ENCODE measurements at regions not wholly inside any gene's neighbourhood (a gene's known extent, or its start where the extent isn't known, plus 50 kb on each side); places are given as distances from the start of the nearest gene placed in this dataset.

DNA sequence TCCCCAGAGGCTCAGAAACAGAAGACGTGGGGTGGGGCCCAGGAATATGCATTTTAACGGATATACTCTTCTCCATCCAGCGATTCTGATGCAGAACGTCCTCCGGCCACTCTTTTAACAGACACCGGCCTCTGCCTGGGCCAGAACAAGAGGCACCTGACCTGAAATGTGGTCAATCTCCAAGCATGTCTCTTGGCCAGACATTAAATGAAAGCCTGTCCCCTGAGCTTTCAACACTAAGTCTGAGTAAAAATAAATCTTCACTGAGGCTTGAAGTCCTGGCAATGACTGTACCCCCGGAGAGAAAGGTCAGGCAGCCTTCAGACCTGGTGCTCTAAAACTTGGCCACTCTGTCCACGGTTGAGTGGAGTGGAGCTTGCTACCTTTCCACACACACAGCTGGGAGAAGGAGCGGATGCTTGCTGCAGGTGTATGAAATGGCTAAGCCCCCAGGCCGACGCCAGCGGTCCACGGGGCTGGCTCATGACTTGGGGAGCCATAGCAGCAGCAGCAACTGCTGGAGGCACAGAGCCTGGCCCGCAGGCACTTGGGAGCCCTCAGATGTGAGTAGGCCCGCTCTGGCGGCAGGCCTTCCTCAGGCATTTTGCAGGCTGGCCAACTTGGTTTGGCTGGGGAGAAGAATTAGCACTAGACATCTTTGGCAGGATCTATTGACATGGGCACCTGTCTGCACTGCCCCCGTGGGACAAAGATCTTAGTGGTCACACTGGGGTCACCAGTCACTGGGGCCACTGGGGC, 79.7 kb downstream of the TMEM17 start:
- no peaks in the 10 kb centered on the region for H3K4me1 Mint-ChIP-seq
- H3K9me3 Mint-ChIP-seq: peaks cover 0 to 5% (median 0%) of the 10 kb centered on the region in 9 donors
- H3K27ac Mint-ChIP-seq: peak overlapping the region in 1 of 10 donors; percentile 43
- no peaks in the 10 kb centered on the region for H3K36me3 Mint-ChIP-seq
- DNase-seq (no peak), ATAC-seq (no peak)
- no peak overlapping the region for H3K4me3 Mint-ChIP-seq
- H3K27me3 Mint-ChIP-seq: no peaks in the 10 kb centered on the region
- POLR2A ChIA-PET: no interaction called here

DNA sequence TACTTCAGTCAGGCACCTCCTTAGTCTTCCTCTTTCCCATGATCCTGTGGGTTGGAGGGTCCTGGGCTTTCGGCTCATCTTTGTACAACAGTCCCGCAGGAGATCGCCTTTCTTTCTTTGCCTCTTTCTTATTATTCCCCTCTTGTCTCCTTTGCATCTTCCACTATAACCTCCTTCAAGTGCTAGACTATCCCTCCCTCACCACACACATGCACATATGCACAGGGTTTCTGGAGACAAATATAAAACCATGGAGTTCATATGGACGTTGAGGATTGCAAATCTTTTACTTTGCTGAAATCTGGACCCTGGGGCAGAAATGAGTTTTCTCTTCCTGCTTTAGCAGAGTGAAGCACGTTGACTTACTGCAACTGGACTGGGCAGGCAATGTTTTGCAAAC, 80.3 kb downstream of the TMEM17 start:
- DNase-seq: no peak
- H3K4me1 Mint-ChIP-seq: no peaks in the 10 kb centered on the region
- H3K4me3 Mint-ChIP-seq: no peak overlapping the region
- no peak for ATAC-seq
- H3K9me3 Mint-ChIP-seq: peaks cover 0 to 6% (median 0%) of the 10 kb centered on the region in 9 donors
- no peaks in the 10 kb centered on the region for H3K27me3 Mint-ChIP-seq
- no peak overlapping the region for H3K27ac Mint-ChIP-seq
- H3K36me3 Mint-ChIP-seq: no peaks in the 10 kb centered on the region
- POLR2A ChIA-PET: no interaction called here

DNA sequence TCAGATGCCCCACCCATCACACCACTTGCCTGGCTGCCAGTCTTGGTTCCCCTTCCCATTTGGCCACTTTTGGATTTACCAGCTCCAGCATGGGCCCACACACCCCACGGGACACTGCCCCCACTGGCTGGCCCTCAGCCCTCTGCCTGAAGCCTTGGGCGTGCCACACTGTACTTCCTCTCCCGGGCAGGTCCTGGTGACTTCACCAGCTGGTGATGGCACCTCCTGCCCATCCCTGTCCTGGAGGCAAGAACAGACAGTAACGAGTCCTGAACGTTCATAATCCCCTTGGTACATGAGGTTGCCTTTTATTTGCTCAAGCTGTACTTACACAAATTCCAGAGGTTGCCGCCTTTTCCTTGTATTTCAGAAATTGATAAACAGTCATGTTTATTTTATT, 81.1 kb downstream of the TMEM17 start:
- Mint-ChIP-seq H3K27me3 (no peaks in the 10 kb centered on the region), H3K4me1 (no peaks in the 10 kb centered on the region), H3K9me3 (peaks cover 0 to 7% (median 2%) of the 10 kb centered on the region in 9 donors), H3K27ac (no peak overlapping the region), H3K4me3 (no peak overlapping the region), H3K36me3 (no peaks in the 10 kb centered on the region)
- ATAC-seq (no peak), DNase-seq (no peak)
- POLR2A ChIA-PET: no interaction called here

DNA sequence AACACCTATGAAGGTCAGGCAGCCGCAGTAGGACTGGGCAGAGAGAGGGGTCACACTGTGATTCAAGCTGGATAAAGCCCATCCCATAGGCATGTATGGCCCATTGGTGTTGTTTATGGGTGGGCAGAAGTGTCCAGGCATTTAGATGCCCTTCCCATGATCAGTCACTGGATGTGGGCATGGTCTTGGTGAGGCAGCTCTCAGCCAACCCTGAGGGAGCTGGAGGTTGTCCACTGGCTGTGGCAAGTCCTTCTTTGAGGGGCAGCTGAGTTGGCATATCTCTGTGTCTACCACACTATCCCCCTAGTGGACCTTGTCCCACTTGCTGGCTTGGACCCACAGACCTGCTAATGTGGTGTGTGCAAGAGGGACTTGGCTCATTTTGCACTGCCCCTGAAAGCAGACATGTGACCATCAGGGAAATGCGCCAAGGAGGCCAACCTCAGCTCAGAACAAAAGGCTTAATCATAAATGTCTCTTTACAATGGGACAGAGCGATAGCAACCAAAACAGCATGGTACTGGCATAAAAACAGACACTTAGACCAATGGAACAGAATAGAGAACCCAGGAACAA, 82.0 kb downstream of the TMEM17 start:
- DNase-seq (no peak), ATAC-seq (no peak)
- H3K4me1 Mint-ChIP-seq: no peaks in the 10 kb centered on the region
- H3K36me3 Mint-ChIP-seq: peaks cover 0 to 5% (median 2%) of the 10 kb centered on the region in 3 donors
- no peaks in the 10 kb centered on the region for H3K27me3 Mint-ChIP-seq
- no peak overlapping the region for H3K27ac Mint-ChIP-seq
- H3K4me3 Mint-ChIP-seq: no peak overlapping the region
- POLR2A ChIA-PET: no interaction called here
- peaks cover 3 to 16% (median 7%) of the 10 kb centered on the region in 9 donors for H3K9me3 Mint-ChIP-seq

DNA sequence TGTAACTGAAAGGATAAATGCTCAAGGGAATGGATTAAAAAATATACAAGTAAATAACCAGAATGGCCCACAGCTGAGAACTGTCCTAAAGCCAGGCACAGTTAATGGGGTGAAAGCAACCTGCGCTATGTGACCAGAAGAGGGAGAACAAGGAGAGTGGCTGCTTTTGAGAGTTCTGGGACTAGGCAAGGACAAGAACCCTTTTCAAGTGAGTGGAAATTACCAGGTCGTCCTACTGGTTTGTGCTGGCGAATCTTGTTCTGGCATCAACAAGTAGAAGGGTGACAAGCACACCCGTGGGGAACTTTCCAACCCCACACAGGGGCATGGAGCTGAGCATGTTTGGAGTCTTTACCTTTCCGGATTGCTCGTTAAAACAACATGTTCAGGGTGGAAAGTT, 82.8 kb downstream of the TMEM17 start:
- Mint-ChIP-seq H3K4me3 (no peak overlapping the region), H3K4me1 (no peaks in the 10 kb centered on the region), H3K9me3 (peaks cover 3 to 19% (median 12%) of the 10 kb centered on the region in 9 donors), H3K27ac (no peak overlapping the region), H3K36me3 (peaks cover 0 to 5% (median 2%) of the 10 kb centered on the region in 3 donors), H3K27me3 (no peaks in the 10 kb centered on the region)
- DNase-seq: no peak
- POLR2A ChIA-PET: no interaction called here
- ATAC-seq: no peak

DNA sequence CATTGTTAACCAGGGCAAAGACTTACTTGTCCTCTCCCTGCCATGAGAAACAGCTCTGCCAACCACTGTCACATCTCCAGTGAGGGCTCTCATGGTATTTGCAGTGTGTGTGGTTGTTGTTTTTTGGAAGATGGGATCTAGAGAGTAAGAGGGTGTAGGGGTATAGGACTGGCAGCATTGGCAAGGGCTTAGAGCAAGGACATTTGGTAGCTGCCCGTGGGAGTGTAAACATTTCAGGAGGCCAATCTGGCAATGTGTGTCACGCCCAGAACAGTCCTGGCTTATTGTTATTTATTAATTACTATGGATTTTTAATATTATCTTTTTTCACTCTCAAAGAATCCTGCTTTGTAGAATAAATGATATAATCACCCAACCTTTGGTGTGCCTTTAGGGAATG, 90.5 kb downstream of the TMEM17 start:
- DNase-seq: no peak
- Mint-ChIP-seq H3K27ac (no peak overlapping the region), H3K4me1 (peaks cover 6 to 11% (median 9%) of the 10 kb centered on the region in 4 donors), H3K27me3 (peaks cover 0 to 2% (median 0%) of the 10 kb centered on the region in 5 donors), H3K36me3 (peaks cover 0 to 10% (median 2%) of the 10 kb centered on the region in 3 donors), H3K9me3 (peaks cover 3 to 20% (median 10%) of the 10 kb centered on the region in 9 donors), H3K4me3 (no peak overlapping the region)
- POLR2A ChIA-PET: no interaction called here
- ATAC-seq: no peak

DNA sequence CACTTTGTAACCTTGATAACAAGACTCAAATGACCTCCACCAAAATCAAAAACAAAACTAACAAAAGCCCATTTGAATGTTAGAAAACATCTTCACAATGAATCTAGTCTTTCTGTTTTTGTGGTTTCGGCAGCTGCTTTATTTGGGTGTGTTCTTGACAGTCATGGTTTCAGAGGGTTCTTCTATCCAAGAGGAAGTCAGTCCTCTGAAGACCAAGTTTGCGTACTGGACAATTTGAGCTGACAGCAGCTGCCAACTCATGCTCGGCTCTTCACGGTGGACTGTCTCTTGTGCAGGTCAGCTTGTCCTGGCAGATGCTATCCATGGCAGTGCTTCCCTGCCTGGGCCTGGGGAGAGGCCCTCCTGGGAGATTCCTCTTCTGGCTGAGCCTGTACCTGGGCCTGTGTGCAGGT, 91.0 kb downstream of the TMEM17 start:
- DNase-seq (no peak), ATAC-seq (no peak)
- POLR2A ChIA-PET: no interaction called here
- no peak overlapping the region for H3K4me3 Mint-ChIP-seq
- H3K27ac Mint-ChIP-seq: peak overlapping the region in 1 of 10 donors; percentile 52
- H3K27me3 Mint-ChIP-seq: peaks cover 0 to 2% (median 0%) of the 10 kb centered on the region in 5 donors
- H3K4me1 Mint-ChIP-seq: peaks cover 6 to 13% (median 11%) of the 10 kb centered on the region in 4 donors
- H3K9me3 Mint-ChIP-seq: peaks cover 3 to 19% (median 10%) of the 10 kb centered on the region in 9 donors
- H3K36me3 Mint-ChIP-seq: peaks cover 0 to 10% (median 2%) of the 10 kb centered on the region in 3 donors

DNA sequence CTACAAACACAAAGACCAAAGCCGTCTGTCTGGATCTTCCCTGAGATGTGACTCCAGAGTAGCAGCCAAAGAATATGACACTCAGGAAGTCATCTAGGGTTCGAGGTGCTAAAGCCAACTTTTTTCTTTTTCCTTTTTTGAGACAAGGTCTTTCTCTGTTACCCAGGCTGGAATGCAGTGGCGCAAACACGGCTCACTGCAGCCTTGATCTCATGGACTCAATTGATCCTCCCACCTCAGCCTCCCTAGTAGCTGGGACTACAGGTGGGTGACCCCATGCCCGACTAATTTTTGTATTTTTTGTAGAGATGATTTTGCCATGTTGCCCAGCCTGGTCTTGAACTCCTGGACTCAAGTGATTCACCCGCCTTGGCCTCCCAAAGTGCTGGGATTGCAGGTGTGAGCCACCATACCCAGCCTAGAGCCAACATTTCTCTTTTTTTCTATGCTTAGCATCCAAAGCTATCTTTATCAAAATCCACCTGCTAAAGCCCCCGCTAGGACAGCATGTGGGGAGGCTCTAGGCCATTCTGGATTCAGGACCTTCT, 92.8 kb downstream of the TMEM17 start:
- Mint-ChIP-seq H3K4me1 (peaks cover 6 to 21% (median 13%) of the 10 kb centered on the region in 4 donors), H3K4me3 (no peak overlapping the region), H3K27ac (peak overlapping the region in 2 of 10 donors; percentile 40 to 96), H3K27me3 (peaks cover 0 to 2% (median 0%) of the 10 kb centered on the region in 5 donors), H3K9me3 (peaks cover 0 to 5% (median 0%) of the 10 kb centered on the region in 9 donors), H3K36me3 (peaks cover 0 to 5% (median 0%) of the 10 kb centered on the region in 3 donors)
- POLR2A ChIA-PET: interaction anchor here (0.7 kb wide), 1 partner anchor 216 kb away, joined by 3 read pairs; no protein-coding TSS in a partner anchor
- DNase-seq: no peak
- ATAC-seq: no peak

DNA sequence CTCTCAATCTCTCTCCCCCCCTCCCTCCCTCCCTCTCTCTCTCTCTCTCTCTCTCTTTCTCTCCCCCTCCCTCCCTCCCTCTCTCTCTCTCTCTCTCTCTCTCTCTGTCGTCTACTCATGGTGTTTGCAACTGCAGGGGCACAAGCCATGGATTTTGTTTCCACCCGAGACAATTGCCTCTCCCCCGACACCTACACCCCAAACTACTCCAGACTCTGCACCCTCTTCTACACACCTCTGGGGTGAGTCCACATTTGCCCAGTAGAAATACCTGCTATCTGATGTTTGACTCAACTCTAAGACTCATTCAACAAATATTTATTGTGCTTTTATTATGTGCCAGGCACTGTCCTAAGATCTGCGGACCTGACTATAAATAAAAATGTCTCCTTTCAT, 93.7 kb downstream of the TMEM17 start:
- Mint-ChIP-seq H3K9me3 (no peaks in the 10 kb centered on the region), H3K27ac (peak overlapping the region in 6 of 10 donors; percentile 31 to 96 (median 61)), H3K27me3 (peaks cover 0 to 2% (median 0%) of the 10 kb centered on the region in 5 donors), H3K4me3 (peak overlapping the region in 4 of 10 donors; percentile 3 to 58 (median 24)), H3K4me1 (peaks cover 6 to 21% (median 13%) of the 10 kb centered on the region in 4 donors), H3K36me3 (no peaks in the 10 kb centered on the region)
- ATAC-seq (no peak), DNase-seq (peak in 1 of 10 donors; percentile 16)
- POLR2A ChIA-PET: no interaction called here

DNA sequence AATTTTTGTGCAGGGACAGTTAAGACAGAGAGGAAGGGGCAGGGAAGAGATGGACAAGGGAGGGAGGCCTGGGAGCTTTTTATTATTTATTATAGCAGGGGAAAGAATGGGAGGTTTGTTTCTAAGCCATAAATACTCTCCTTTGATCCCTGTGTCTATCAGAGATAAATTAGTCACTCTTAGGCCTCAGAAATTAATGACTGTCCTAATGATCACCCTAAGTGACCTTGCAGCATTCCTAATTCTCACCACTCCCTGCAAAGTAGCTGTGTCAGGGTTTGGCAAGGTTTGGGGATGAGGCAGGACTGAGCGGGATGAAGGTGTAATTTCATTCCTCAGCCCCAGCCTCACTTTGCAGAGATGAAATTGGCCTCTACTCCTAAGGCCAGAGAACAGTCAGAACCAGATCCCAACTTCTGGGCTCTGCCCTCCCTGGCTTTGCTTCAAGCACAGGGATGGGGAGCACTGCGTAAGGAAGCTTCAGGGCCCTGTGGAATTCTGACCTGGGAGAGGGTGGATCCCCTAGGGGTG, 95.0 kb downstream of the TMEM17 start:
- H3K27ac Mint-ChIP-seq: peak overlapping the region in 2 of 10 donors; percentile 12 to 96
- ATAC-seq (no peak), DNase-seq (no peak)
- H3K36me3 Mint-ChIP-seq: no peaks in the 10 kb centered on the region
- H3K9me3 Mint-ChIP-seq: no peaks in the 10 kb centered on the region
- H3K4me3 Mint-ChIP-seq: no peak overlapping the region
- POLR2A ChIA-PET: no interaction called here
- H3K27me3 Mint-ChIP-seq: peaks cover 0 to 2% (median 0%) of the 10 kb centered on the region in 5 donors
- H3K4me1 Mint-ChIP-seq: peaks cover 6 to 21% (median 13%) of the 10 kb centered on the region in 4 donors

DNA sequence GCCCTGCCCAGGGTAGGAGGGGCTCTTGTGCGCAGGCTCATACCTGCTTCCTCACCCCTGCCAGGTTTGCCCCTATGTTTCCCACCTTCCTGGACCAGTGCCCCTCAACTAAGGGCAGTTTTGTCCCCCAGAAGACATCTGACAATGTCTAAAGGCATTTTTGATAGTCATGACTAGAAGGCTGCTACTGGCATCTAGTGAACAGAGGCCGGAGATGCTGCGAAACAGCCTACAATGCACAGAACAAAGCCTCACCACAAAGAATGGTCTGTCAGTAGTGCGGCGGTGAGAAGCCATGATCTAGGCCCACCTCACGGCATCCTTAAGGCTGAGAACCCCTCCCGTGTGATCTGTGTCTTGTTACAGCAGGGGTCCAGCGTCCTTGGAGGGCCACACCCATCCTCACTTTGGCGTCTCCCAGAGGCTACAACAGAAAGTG, 96.0 kb downstream of the TMEM17 start:
- H3K27me3 Mint-ChIP-seq: no peaks in the 10 kb centered on the region
- no peaks in the 10 kb centered on the region for H3K9me3 Mint-ChIP-seq
- DNase-seq (no peak), ATAC-seq (peak in 1 of 2 donors; percentile 48)
- peaks cover 6 to 21% (median 12%) of the 10 kb centered on the region in 4 donors for H3K4me1 Mint-ChIP-seq
- peak overlapping the region in 2 of 10 donors; percentile 57 to 73 for H3K27ac Mint-ChIP-seq
- no peaks in the 10 kb centered on the region for H3K36me3 Mint-ChIP-seq
- POLR2A ChIA-PET: no interaction called here
- no peak overlapping the region for H3K4me3 Mint-ChIP-seq

DNA sequence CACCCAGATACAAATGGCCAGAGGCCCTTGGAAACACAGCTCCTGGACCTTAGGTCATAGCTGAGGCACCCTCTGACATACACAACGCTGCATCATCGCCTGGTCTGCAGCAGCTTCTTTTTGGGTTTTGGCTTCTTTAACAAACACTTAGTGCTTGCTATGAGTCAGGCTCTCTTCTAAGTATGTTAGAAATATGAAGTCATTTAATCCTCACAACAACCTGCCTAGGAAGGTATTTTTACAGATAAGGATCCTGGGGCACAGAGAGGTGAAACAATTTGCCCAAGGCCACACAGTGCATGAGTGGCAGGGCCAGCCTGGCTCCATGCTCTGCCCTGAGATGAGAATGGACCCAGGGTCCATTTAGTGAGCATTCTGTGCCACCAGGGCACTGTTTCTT, 96.6 kb downstream of the TMEM17 start:
- Mint-ChIP-seq H3K9me3 (no peaks in the 10 kb centered on the region), H3K4me1 (peaks cover 4 to 21% (median 10%) of the 10 kb centered on the region in 4 donors), H3K27ac (peak overlapping the region in 1 of 10 donors; percentile 33), H3K27me3 (no peaks in the 10 kb centered on the region), H3K4me3 (no peak overlapping the region), H3K36me3 (no peaks in the 10 kb centered on the region)
- DNase-seq (no peak), ATAC-seq (no peak)
- POLR2A ChIA-PET: no interaction called here

DNA sequence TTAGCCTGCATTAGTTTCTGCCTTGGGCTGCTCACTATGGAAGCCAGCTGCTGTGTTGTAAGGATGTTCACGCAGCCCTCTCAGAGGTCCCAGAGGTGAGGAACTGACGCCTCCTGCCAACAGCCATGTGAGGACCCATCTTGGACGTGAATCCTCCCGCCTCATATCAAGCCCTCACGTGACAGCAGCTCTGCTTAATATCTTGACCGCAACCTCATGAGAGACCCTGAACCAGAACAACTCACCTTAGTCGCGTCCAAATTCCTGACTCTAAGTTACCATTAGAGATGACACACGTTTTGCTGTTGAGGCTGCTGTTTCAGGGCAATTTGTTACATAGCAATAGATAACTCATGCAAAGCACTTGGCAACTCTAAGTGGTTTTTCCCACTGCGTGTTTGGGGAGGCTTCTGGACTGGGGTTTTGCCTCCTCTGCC, 97.7 kb downstream of the TMEM17 start:
- H3K4me3 Mint-ChIP-seq: no peak overlapping the region
- no peak for DNase-seq
- POLR2A ChIA-PET: no interaction called here
- ATAC-seq: no peak
- H3K4me1 Mint-ChIP-seq: peaks cover 4 to 21% (median 10%) of the 10 kb centered on the region in 4 donors
- H3K27me3 Mint-ChIP-seq: no peaks in the 10 kb centered on the region
- no peaks in the 10 kb centered on the region for H3K36me3 Mint-ChIP-seq
- no peaks in the 10 kb centered on the region for H3K9me3 Mint-ChIP-seq
- no peak overlapping the region for H3K27ac Mint-ChIP-seq
